ENCODE measurements at regions not wholly inside any gene's neighbourhood (a gene's known extent, or its start where the extent isn't known, plus 50 kb on each side); places are given as distances from the start of the nearest gene placed in this dataset.

GRCh38 chr5:34571677-34572041 lies 84.5 kb upstream of the RAI14 start:
- ATAC-seq (no peak), DNase-seq (no peak)
- Mint-ChIP-seq H3K27me3 (peaks cover 24% of the 10 kb centered on the region), H3K4me3 (no peak overlapping the region), H3K4me1 (no peaks in the 10 kb centered on the region), H3K36me3 (ENCODE audit: low read depth) (no peaks in the 10 kb centered on the region), H3K27ac (no peak overlapping the region)
- H3K9me3 ChIP-seq (ENCODE audit: control insufficient read depth, low read length, poor library complexity, severe bottlenecking) = no peaks in the 10 kb centered on the region

GRCh38 chr5:34574936-34575467 lies 81.1 kb upstream of the RAI14 start:
- no peak overlapping the region for H3K27ac Mint-ChIP-seq
- H3K27me3 Mint-ChIP-seq = peaks cover 19% of the 10 kb centered on the region
- H3K4me3 Mint-ChIP-seq = no peak overlapping the region
- DNase-seq = no peak
- H3K9me3 ChIP-seq (ENCODE audit: control insufficient read depth, low read length, poor library complexity, severe bottlenecking) = no peaks in the 10 kb centered on the region
- no peaks in the 10 kb centered on the region for H3K36me3 Mint-ChIP-seq (ENCODE audit: low read depth)
- no peak for ATAC-seq
- H3K4me1 Mint-ChIP-seq = no peaks in the 10 kb centered on the region

- H3K9me3 ChIP-seq (ENCODE audit: control insufficient read depth, low read length, poor library complexity, severe bottlenecking) = no peaks in the 10 kb centered on the region
- H3K27me3 Mint-ChIP-seq = peaks cover 15% of the 10 kb centered on the region
- ATAC-seq (no peak), DNase-seq (no peak)
- no peaks in the 10 kb centered on the region for H3K36me3 Mint-ChIP-seq (ENCODE audit: low read depth)
- H3K4me1 Mint-ChIP-seq = no peaks in the 10 kb centered on the region
- no peak overlapping the region for H3K4me3 Mint-ChIP-seq
- H3K27ac Mint-ChIP-seq = no peak overlapping the region
Observed at GRCh38 chr5:34576891-34577666, 79.0 kb upstream of the RAI14 start.

GRCh38 chr5:34578962-34579361 lies 77.2 kb upstream of the RAI14 start:
- Mint-ChIP-seq H3K36me3 (ENCODE audit: low read depth) (peaks cover 2% of the 10 kb centered on the region), H3K4me3 (no peak overlapping the region), H3K27me3 (peaks cover 29% of the 10 kb centered on the region), H3K4me1 (peaks cover 2% of the 10 kb centered on the region), H3K27ac (no peak overlapping the region)
- DNase-seq (no peak), ATAC-seq (no peak)
- no peaks in the 10 kb centered on the region for H3K9me3 ChIP-seq (ENCODE audit: control insufficient read depth, low read length, poor library complexity, severe bottlenecking)

GRCh38 chr5:34580983-34581382 lies 75.1 kb upstream of the RAI14 start:
- Mint-ChIP-seq H3K4me1 (peaks cover 2% of the 10 kb centered on the region), H3K27ac (no peak overlapping the region), H3K4me3 (no peak overlapping the region), H3K27me3 (peaks cover 40% of the 10 kb centered on the region), H3K36me3 (ENCODE audit: low read depth) (peaks cover 4% of the 10 kb centered on the region)
- no peaks in the 10 kb centered on the region for H3K9me3 ChIP-seq (ENCODE audit: control insufficient read depth, low read length, poor library complexity, severe bottlenecking)
- DNase-seq (no peak), ATAC-seq (no peak)

- no peak overlapping the region for H3K27ac Mint-ChIP-seq
- peaks cover 4% of the 10 kb centered on the region for H3K36me3 Mint-ChIP-seq (ENCODE audit: low read depth)
- H3K9me3 ChIP-seq (ENCODE audit: control insufficient read depth, low read length, poor library complexity, severe bottlenecking) = no peaks in the 10 kb centered on the region
- H3K4me3 Mint-ChIP-seq = no peak overlapping the region
- H3K27me3 Mint-ChIP-seq = peaks cover 47% of the 10 kb centered on the region
- peaks cover 2% of the 10 kb centered on the region for H3K4me1 Mint-ChIP-seq
- no peak for DNase-seq
- ATAC-seq = no peak
Observed at GRCh38 chr5:34582371-34582770, 73.8 kb upstream of the RAI14 start.

GRCh38 chr5:34583167-34583566 lies 73.0 kb upstream of the RAI14 start:
- DNase-seq (no peak), ATAC-seq (no peak)
- Mint-ChIP-seq H3K4me3 (no peak overlapping the region), H3K27me3 (peaks cover 47% of the 10 kb centered on the region), H3K27ac (no peak overlapping the region), H3K36me3 (ENCODE audit: low read depth) (peaks cover 4% of the 10 kb centered on the region), H3K4me1 (peaks cover 2% of the 10 kb centered on the region)
- no peaks in the 10 kb centered on the region for H3K9me3 ChIP-seq (ENCODE audit: control insufficient read depth, low read length, poor library complexity, severe bottlenecking)

GRCh38 chr5:34584165-34584564 lies 72.0 kb upstream of the RAI14 start:
- Mint-ChIP-seq H3K36me3 (ENCODE audit: low read depth) (peaks cover 4% of the 10 kb centered on the region), H3K4me1 (peaks cover 2% of the 10 kb centered on the region), H3K27ac (no peak overlapping the region), H3K27me3 (peaks cover 55% of the 10 kb centered on the region), H3K4me3 (no peak overlapping the region)
- DNase-seq = no peak
- no peak for ATAC-seq
- no peaks in the 10 kb centered on the region for H3K9me3 ChIP-seq (ENCODE audit: control insufficient read depth, low read length, poor library complexity, severe bottlenecking)

GRCh38 chr5:34585601-34586104 lies 70.5 kb upstream of the RAI14 start:
- DNase-seq (no peak), ATAC-seq (no peak)
- Mint-ChIP-seq H3K27ac (no peak overlapping the region), H3K27me3 (peaks cover 53% of the 10 kb centered on the region), H3K4me3 (no peak overlapping the region), H3K4me1 (peaks cover 4% of the 10 kb centered on the region), H3K36me3 (ENCODE audit: low read depth) (peaks cover 4% of the 10 kb centered on the region)
- H3K9me3 ChIP-seq (ENCODE audit: control insufficient read depth, low read length, poor library complexity, severe bottlenecking) = no peaks in the 10 kb centered on the region

- Mint-ChIP-seq H3K4me3 (no peak overlapping the region), H3K4me1 (peaks cover 4% of the 10 kb centered on the region), H3K36me3 (ENCODE audit: low read depth) (peaks cover 5% of the 10 kb centered on the region), H3K27ac (no peak overlapping the region), H3K27me3 (peaks cover 49% of the 10 kb centered on the region)
- no peak for ATAC-seq
- no peaks in the 10 kb centered on the region for H3K9me3 ChIP-seq (ENCODE audit: control insufficient read depth, low read length, poor library complexity, severe bottlenecking)
- no peak for DNase-seq
Observed at GRCh38 chr5:34586117-34586885, 69.8 kb upstream of the RAI14 start.

GRCh38 chr5:34587355-34588241 lies 68.5 kb upstream of the RAI14 start:
- Mint-ChIP-seq H3K4me3 (no peak overlapping the region), H3K4me1 (peaks cover 4% of the 10 kb centered on the region), H3K27ac (no peak overlapping the region), H3K27me3 (peaks cover 52% of the 10 kb centered on the region), H3K36me3 (ENCODE audit: low read depth) (peaks cover 6% of the 10 kb centered on the region)
- DNase-seq = no peak
- no peak for ATAC-seq
- no peaks in the 10 kb centered on the region for H3K9me3 ChIP-seq (ENCODE audit: control insufficient read depth, low read length, poor library complexity, severe bottlenecking)

GRCh38 chr5:34589832-34590231 lies 66.3 kb upstream of the RAI14 start:
- DNase-seq = no peak
- ATAC-seq = no peak

GRCh38 chr5:34591723-34592122 lies 64.4 kb upstream of the RAI14 start:
- DNase-seq = no peak
- Mint-ChIP-seq H3K27me3 (peaks cover 33% of the 10 kb centered on the region), H3K4me3 (peak overlapping the region; percentile 10)

More at GRCh38 chr5:34589832-34590231, 66.3 kb upstream of the RAI14 start:
- H3K27ac Mint-ChIP-seq = no peak overlapping the region
- no peak overlapping the region for H3K4me3 Mint-ChIP-seq
- peaks cover 3% of the 10 kb centered on the region for H3K4me1 Mint-ChIP-seq
- H3K27me3 Mint-ChIP-seq = peaks cover 46% of the 10 kb centered on the region
- H3K36me3 Mint-ChIP-seq (ENCODE audit: low read depth) = peaks cover 4% of the 10 kb centered on the region
- H3K9me3 ChIP-seq (ENCODE audit: control insufficient read depth, low read length, poor library complexity, severe bottlenecking) = no peaks in the 10 kb centered on the region

More at GRCh38 chr5:34591723-34592122, 64.4 kb upstream of the RAI14 start:
- H3K27ac Mint-ChIP-seq = no peak overlapping the region
- no peak for ATAC-seq
- no peaks in the 10 kb centered on the region for H3K9me3 ChIP-seq (ENCODE audit: control insufficient read depth, low read length, poor library complexity, severe bottlenecking)
- H3K36me3 Mint-ChIP-seq (ENCODE audit: low read depth) = peaks cover 3% of the 10 kb centered on the region
- H3K4me1 Mint-ChIP-seq = peaks cover 3% of the 10 kb centered on the region

Measured in T-helper 17 cell (primary cell).